ENCODE measurements at regions not wholly inside any gene's neighbourhood (a gene's known extent, or its start where the extent isn't known, plus 50 kb on each side); places are given as distances from the start of the nearest gene placed in this dataset.

DNA sequence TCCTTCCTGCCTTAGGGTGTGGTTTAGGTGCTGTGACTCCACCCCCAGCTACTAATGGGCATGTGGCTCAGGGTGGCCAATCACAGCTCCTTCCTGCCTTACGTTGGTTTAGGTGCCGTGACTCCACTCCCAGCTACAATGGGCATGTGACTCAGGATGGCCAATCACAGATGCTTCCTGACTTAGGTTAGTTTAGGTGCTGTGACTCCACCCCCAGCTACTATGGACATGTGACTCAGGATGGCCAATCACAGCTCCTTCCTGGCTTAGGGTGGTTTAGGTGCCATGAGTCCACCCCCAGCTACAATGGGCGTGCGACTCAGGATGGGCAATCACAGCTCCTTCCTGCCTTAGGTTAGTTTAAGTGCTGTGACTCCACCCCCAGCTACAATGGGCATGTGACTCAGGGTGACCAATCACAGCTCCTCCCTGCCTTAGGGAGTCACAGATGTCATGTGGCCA lies 163.9 kb downstream of the TBX5 start:
- TF ChIP-seq, protein P1, sequence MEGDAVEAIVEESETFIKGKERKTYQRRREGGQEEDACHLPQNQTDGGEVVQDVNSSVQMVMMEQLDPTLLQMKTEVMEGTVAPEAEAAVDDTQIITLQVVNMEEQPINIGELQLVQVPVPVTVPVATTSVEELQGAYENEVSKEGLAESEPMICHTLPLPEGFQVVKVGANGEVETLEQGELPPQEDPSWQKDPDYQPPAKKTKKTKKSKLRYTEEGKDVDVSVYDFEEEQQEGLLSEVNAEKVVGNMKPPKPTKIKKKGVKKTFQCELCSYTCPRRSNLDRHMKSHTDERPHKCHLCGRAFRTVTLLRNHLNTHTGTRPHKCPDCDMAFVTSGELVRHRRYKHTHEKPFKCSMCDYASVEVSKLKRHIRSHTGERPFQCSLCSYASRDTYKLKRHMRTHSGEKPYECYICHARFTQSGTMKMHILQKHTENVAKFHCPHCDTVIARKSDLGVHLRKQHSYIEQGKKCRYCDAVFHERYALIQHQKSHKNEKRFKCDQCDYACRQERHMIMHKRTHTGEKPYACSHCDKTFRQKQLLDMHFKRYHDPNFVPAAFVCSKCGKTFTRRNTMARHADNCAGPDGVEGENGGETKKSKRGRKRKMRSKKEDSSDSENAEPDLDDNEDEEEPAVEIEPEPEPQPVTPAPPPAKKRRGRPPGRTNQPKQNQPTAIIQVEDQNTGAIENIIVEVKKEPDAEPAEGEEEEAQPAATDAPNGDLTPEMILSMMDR (IDR thresholded peaks at IDR 0.05), result no peak
- no peak for TF ChIP-seq POLR2A (IDR thresholded peaks at IDR 0.05)

Data from lower leg skin (tissue), 3 donors.